ENCODE measurements at regions not wholly inside any gene's neighbourhood (a gene's known extent, or its start where the extent isn't known, plus 50 kb on each side); places are given as distances from the start of the nearest gene placed in this dataset.
"Not testable (repeated sequence)": the region's sequence is repeated elsewhere in the genome, so short reads cannot be mapped to it uniquely, and the experiment has no call there.

GRCh38 chr7:14971678-14972077, 69.1 kb upstream of the DGKB start:
- DNase-seq (ENCODE audit: low spot score), result not testable (repeated sequence)

GRCh38 chr7:14967376-14967775, 64.8 kb upstream of the DGKB start:
- DNase-seq (ENCODE audit: low spot score), result not testable (repeated sequence)

GRCh38 chr7:14962778-14963177, 60.2 kb upstream of the DGKB start:
- DNase-seq (ENCODE audit: low spot score), result no peak

GRCh38 chr7:14960721-14961120, 58.2 kb upstream of the DGKB start:
- DNase-seq (ENCODE audit: low spot score), result no peak

GRCh38 chr7:14959339-14959738, 56.8 kb upstream of the DGKB start:
- no peak for DNase-seq (ENCODE audit: low spot score)

GRCh38 chr7:14954035-14954434, 51.5 kb upstream of the DGKB start:
- no peak for DNase-seq (ENCODE audit: low spot score)
